ENCODE measurements at regions not wholly inside any gene's neighbourhood (a gene's known extent, or its start where the extent isn't known, plus 50 kb on each side); places are given as distances from the start of the nearest gene placed in this dataset.

DNA sequence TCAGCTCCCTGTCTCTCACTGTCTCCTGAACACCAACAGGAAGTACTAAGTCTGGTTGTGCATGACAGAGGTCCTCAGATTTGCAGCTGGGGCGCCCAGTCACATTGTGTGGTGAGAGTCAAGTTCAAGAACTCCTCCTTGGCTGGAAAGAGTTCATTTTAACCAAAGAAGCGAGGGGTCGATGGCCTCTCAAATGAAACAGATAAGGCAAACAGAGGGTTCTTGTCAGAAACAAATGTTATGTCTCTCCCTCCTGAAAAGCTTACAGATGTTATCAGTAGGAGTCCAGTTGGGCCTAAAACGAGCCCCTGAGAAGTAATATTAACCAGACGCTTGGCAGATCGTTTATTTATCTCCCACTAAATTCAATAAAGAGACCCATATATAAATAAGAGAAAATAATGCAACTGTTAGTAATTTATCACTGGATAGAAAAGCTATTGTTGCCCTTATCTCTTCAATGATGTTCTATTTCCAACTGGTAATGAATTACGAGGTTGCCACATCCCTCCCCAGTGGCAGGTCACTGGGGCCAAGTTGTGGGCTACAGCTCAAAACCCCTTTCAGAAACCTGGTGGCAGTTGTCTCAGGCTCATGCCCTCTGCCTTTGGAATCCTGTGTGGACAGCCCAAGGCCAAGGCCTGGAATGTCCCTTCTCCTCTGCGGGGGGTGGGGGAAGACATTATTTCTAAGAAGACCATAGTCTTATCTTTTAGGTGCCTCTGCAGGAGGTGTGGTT is 307.5 kb upstream of the DYNLRB2 start:
- Histone ChIP-seq H3K4me2 (ENCODE audit: low read length) (no peak overlapping the region), H2AFZ (no peak overlapping the region), H3K4me1 (no peaks in the 10 kb centered on the region), H3K27me3 (ENCODE audit: control insufficient read depth, insufficient read depth, low read length) (no peaks in the 10 kb centered on the region), H3K27ac (no peak overlapping the region), H3K9me3 (ENCODE audit: control insufficient read depth, low read length) (no peaks in the 10 kb centered on the region), H3K36me3 (ENCODE audit: control insufficient read depth, insufficient read depth, low read length) (no peaks in the 10 kb centered on the region), H3K4me3 (ENCODE audit: low read depth, low read length) (no peak overlapping the region), H3K9ac (no peak overlapping the region), H3K79me2 (no peaks in the 10 kb centered on the region)
- TF ChIP-seq, protein P1, sequence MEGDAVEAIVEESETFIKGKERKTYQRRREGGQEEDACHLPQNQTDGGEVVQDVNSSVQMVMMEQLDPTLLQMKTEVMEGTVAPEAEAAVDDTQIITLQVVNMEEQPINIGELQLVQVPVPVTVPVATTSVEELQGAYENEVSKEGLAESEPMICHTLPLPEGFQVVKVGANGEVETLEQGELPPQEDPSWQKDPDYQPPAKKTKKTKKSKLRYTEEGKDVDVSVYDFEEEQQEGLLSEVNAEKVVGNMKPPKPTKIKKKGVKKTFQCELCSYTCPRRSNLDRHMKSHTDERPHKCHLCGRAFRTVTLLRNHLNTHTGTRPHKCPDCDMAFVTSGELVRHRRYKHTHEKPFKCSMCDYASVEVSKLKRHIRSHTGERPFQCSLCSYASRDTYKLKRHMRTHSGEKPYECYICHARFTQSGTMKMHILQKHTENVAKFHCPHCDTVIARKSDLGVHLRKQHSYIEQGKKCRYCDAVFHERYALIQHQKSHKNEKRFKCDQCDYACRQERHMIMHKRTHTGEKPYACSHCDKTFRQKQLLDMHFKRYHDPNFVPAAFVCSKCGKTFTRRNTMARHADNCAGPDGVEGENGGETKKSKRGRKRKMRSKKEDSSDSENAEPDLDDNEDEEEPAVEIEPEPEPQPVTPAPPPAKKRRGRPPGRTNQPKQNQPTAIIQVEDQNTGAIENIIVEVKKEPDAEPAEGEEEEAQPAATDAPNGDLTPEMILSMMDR (IDR thresholded peaks at IDR 0.05) = no peak

DNA sequence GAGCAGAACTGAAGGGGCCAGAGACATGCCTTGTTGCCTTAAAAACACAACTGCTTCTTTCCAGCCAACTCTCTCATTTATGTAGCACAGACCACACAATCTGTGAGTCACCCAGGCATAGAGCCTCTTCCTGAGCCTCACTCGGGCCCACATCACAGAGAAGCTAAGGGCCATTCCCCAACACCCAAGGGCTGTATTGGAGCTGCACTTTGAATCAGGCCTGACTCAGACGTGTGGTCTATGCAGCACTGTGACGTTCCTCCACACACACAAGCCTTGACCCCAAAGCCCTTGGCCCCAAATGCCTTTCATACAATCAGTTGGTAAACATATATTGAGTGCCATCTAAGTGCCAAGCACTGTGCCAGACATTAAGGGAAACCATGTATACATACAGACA is 308.9 kb upstream of the DYNLRB2 start:
- Histone ChIP-seq H3K36me3 (ENCODE audit: control insufficient read depth, insufficient read depth, low read length) (no peaks in the 10 kb centered on the region), H3K4me1 (no peaks in the 10 kb centered on the region), H3K79me2 (no peaks in the 10 kb centered on the region), H3K4me2 (ENCODE audit: low read length) (no peak overlapping the region), H3K9ac (no peak overlapping the region), H3K27ac (no peak overlapping the region), H2AFZ (no peak overlapping the region), H3K27me3 (ENCODE audit: control insufficient read depth, insufficient read depth, low read length) (no peaks in the 10 kb centered on the region), H3K4me3 (ENCODE audit: low read depth, low read length) (no peak overlapping the region), H3K9me3 (ENCODE audit: control insufficient read depth, low read length) (no peaks in the 10 kb centered on the region)
- TF ChIP-seq, protein P1 (IDR thresholded peaks at IDR 0.05) = no peak

DNA sequence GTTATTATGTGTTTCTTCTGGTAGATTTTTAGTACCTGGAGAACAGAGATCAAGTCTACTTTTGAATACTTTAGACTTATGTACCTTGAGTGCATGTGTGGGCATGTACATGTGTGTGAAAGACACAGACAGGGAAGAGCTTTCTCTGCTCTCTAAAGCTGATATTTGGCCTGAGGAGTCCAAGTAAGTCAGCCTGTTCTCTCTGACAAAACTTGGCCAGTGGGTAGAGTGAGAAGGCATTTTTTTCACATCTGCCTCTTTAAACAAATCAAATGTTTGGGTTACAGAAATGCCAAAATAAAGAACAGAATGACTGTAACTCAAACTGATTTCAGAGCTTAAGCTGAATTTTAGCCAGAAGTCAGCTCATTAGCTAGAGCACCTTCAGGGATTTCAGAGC is 309.7 kb upstream of the DYNLRB2 start:
- H3K4me2 ChIP-seq (ENCODE audit: low read length) = no peak overlapping the region
- no peak overlapping the region for H3K4me3 ChIP-seq (ENCODE audit: low read depth, low read length)
- no peaks in the 10 kb centered on the region for H3K4me1 ChIP-seq
- H3K27me3 ChIP-seq (ENCODE audit: control insufficient read depth, insufficient read depth, low read length) = no peaks in the 10 kb centered on the region
- H3K9ac ChIP-seq = no peak overlapping the region
- H3K27ac ChIP-seq = no peak overlapping the region
- no peaks in the 10 kb centered on the region for H3K36me3 ChIP-seq (ENCODE audit: control insufficient read depth, insufficient read depth, low read length)
- TF ChIP-seq, protein P1 (IDR thresholded peaks at IDR 0.05) = no peak
- no peaks in the 10 kb centered on the region for H3K9me3 ChIP-seq (ENCODE audit: control insufficient read depth, low read length)
- no peaks in the 10 kb centered on the region for H3K79me2 ChIP-seq
- H2AFZ ChIP-seq = no peak overlapping the region

DNA sequence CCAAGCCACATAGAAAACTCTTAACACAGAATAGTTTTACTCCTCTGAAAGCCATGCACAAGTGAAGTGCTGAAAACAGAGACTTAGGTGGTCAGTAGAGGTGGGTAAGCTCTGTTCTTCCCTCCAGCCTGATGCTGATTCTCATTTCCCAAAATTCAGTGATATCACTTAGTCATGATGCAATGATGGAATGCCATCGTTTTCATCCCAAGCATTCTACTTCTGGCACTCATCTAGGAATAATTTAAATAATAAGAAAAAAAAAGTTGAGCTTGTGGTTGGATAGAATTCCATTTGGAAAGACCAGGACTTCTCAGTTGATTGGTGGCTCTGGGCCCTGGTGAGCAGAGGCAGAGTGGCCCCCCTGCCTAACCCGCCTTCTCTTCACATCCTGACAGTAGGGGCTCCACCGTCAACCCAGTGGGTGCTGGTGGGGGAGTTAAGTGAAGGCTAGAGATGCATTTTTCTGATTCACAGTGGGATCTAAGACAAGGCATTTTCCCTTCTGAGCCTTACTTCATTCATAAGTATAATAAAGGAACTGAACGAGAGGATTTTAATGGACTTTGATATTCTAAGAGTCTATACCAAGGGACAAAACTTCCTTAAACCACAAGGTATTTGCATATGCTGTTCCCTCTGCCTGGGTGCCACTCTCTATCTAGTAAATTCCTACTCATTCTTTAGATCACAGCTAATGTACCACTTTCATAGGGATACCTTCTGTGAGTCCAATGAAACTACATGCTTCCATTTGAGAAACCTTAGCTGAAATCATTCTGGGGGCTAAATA is 310.3 kb upstream of the DYNLRB2 start:
- H3K9ac ChIP-seq = no peak overlapping the region
- TF ChIP-seq, protein P1 (IDR thresholded peaks at IDR 0.05) = no peak
- H3K4me3 ChIP-seq (ENCODE audit: low read depth, low read length) = no peak overlapping the region

More for the DNA sequence above, 310.3 kb upstream of the DYNLRB2 start:
- H3K36me3 ChIP-seq (ENCODE audit: control insufficient read depth, insufficient read depth, low read length) = no peaks in the 10 kb centered on the region
- H3K27me3 ChIP-seq (ENCODE audit: control insufficient read depth, insufficient read depth, low read length) = no peaks in the 10 kb centered on the region
- H3K4me1 ChIP-seq = no peaks in the 10 kb centered on the region
- H2AFZ ChIP-seq = no peak overlapping the region
- H3K27ac ChIP-seq = no peak overlapping the region
- no peaks in the 10 kb centered on the region for H3K79me2 ChIP-seq
- no peaks in the 10 kb centered on the region for H3K9me3 ChIP-seq (ENCODE audit: control insufficient read depth, low read length)
- H3K4me2 ChIP-seq (ENCODE audit: low read length) = no peak overlapping the region

All from parathyroid adenoma (tissue), 2 donors.